Esophagus muscularis mucosa (tissue), 4 donors: ENCODE measurements at regions not wholly inside any gene's neighbourhood (a gene's known extent, or its start where the extent isn't known, plus 50 kb on each side); places are given as distances from the start of the nearest gene placed in this dataset.
A peak's percentile ranks its signal among the peaks of the same experiment; 100 is the strongest.

Experiments used
- DNase-seq: peaks from one replicate; pipeline ENCODE4 v3.0.0-alpha.2; 2017; ENCODE audit errors: extremely low spot score
- H3K27ac ChIP-seq, 4 donors: fragments of 200-600 bp; sonication (generic); replicated peaks in 1 of 4; 1 replicate in 3 of 4; 2 replicates in 1 of 4; pipeline ENCODE4 v1.5.1; 2016 to 2019; ENCODE audit warnings: mild to moderate bottlenecking in 1 of 4
- H3K27me3 ChIP-seq, 4 donors: fragments of 200-600 bp; sonication (generic); one replicate each; pipeline versions ENCODE4 v1.5.1 to v1.6.0; 2016 to 2019
- H3K36me3 ChIP-seq, 4 donors: fragments of 200-600 bp; sonication (generic); one replicate each; pipeline ENCODE4 v1.5.1; 2016 to 2019
- H3K4me1 ChIP-seq, 4 donors: fragments of 200-600 bp; sonication (generic); one replicate each; pipeline ENCODE4 v1.5.1; 2016 to 2019
- H3K4me3 ChIP-seq, 4 donors: fragments of 200-600 bp; sonication (generic); 1 replicate in 2 of 4; 2 replicates in 2 of 4; pipeline ENCODE4 v1.5.1; 2016 to 2019; ENCODE audit warnings: mild to moderate bottlenecking in 4 of 4, moderate library complexity in 1 of 4
- H3K9me3 ChIP-seq, 4 donors: fragments of 200-600 bp; sonication (generic); 1 replicate in 3 of 4; 2 replicates in 1 of 4; pipeline ENCODE4 v1.5.1; 2016 to 2019
- CTCF ChIP-seq, 3 experiments: fragments of 200-600 bp in 2 of 3; fragments of 450-650 bp in 1 of 3; sonication (generic) in 2 of 3; IDR thresholded peaks; one replicate each; pipeline ENCODE4 v1.5.1; 2017 to 2019; ENCODE audit warnings: antibody characterized with exemption in 3 of 3, mild to moderate bottlenecking in 2 of 3, moderate library complexity in 1 of 3
- EP300 ChIP-seq: sonication (generic); formaldehyde crosslinking; IDR thresholded peaks from one replicate; pipeline ENCODE4 v1.6.1; 2017; ENCODE audit warnings: antibody characterized with exemption
- POLR2A ChIP-seq: fragments of 450-650 bp; IDR thresholded peaks from one replicate; pipeline ENCODE4 v1.6.1; 2017; ENCODE audit warnings: antibody characterized with exemption, moderate library complexity, mild to moderate bottlenecking, low read depth
- POLR2AphosphoS5 ChIP-seq, 2 donors: sonication (generic); formaldehyde crosslinking; IDR thresholded peaks; one replicate each; pipeline ENCODE4 v1.6.1; 2017; ENCODE audit warnings: antibody characterized with exemption in 2 of 2
- WGBS: methylation state at CpG from one replicate; pipeline ENCODE4 v1.1.5; 2018; 5-methylcytosine and 5-hydroxymethylcytosine counted together
- intact Hi-C: fragments of 100-400 bp; cut with DNase I; formaldehyde crosslinking; loops from one replicate; pipeline ENCODE4 v1.15.1; 2023

- Histone ChIP-seq H3K27me3 (no peaks in the 10 kb centered on the region), H3K9me3 (no peaks in the 10 kb centered on the region), H3K4me3 (no peak overlapping the region), H3K36me3 (no peaks in the 10 kb centered on the region), H3K4me1 (peaks cover 0 to 3% (median 0%) of the 10 kb centered on the region in 4 donors), H3K27ac (no peak overlapping the region)
- TF ChIP-seq POLR2A (no peak), EP300 (no peak), POLR2AphosphoS5 (IDR thresholded peaks at IDR 0.05) (no peak), CTCF (IDR thresholded peaks at IDR 0.05) (no peak)
- WGBS = 78% methylated on average over 10 of the region's 10 CpGs
- intact Hi-C loops = no loop called here
- DNase-seq = no peak
These were observed 203.2 kb downstream of the DMRT2 start for GRCh38 chr9:1253064-1253979.

DNA sequence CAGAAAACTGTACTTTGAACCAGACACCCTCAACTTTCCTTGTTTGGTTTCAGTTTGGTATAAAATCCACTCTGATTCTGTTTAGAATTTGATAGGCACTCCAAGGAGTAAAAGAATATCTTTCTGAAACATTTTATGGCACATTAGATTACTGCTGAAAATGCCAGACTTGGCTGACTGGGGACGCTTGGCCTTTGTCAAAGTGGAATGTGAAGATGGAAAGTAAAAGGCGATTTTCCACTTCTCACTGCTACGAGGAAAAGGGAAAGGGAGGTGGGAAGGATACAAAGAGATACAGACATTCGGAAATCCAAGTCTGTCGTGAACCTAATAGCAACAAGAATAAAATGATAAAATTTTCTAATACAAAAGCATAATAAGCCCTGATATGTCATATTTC is 203.9 kb downstream of the DMRT2 start:
- H3K9me3 ChIP-seq = no peaks in the 10 kb centered on the region
- DNase-seq = no peak
- H3K4me1 ChIP-seq = peaks cover 0 to 3% (median 0%) of the 10 kb centered on the region in 4 donors
- no peak overlapping the region for H3K27ac ChIP-seq
- H3K36me3 ChIP-seq = no peaks in the 10 kb centered on the region
- no peaks in the 10 kb centered on the region for H3K27me3 ChIP-seq
- intact Hi-C loops = no loop called here
- TF ChIP-seq CTCF (IDR thresholded peaks at IDR 0.05) = no peak
- no peak for TF ChIP-seq POLR2A
- TF ChIP-seq EP300 = no peak
- WGBS = 74% methylated on average over 5 of the region's 5 CpGs
- H3K4me3 ChIP-seq = no peak overlapping the region

DNA sequence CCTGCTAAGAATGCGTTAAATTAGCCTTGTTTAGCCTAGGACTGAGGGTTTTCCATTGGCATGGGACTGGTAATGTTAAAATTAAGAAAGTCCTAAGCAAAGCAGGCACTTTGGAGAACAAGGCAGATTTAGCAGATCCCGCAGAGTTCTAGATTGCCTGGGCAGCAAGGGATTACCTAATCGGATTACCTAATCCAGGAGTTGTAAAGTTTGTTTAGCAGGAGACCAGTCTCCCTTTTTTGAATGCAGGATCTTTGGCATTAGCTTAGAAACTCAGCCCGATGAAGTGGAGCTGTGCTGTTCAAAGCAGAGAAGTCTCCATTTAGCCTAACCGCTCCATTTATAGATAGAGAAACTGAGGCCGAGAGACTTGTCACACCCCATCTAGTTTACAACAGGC is 206.0 kb downstream of the DMRT2 start:
- WGBS = 95% methylated on average over 6 of the region's 6 CpGs
- no peaks in the 10 kb centered on the region for H3K27me3 ChIP-seq
- intact Hi-C loops = no loop called here
- no peak overlapping the region for H3K4me3 ChIP-seq
- DNase-seq = no peak
- no peak for TF ChIP-seq POLR2A
- no peak for TF ChIP-seq CTCF (IDR thresholded peaks at IDR 0.05)
- no peak for TF ChIP-seq POLR2AphosphoS5 (IDR thresholded peaks at IDR 0.05)
- TF ChIP-seq EP300 = no peak
- no peak overlapping the region for H3K27ac ChIP-seq
- H3K4me1 ChIP-seq = peaks cover 0 to 3% (median 0%) of the 10 kb centered on the region in 4 donors
- H3K36me3 ChIP-seq = no peaks in the 10 kb centered on the region
- no peaks in the 10 kb centered on the region for H3K9me3 ChIP-seq

- H3K4me1 ChIP-seq = no peaks in the 10 kb centered on the region
- DNase-seq = no peak
- TF ChIP-seq EP300 = no peak
These were observed 211.1 kb downstream of the DMRT2 start for GRCh38 chr9:1261266-1261665.

GRCh38 chr9:1261879-1262766 is 212.0 kb downstream of the DMRT2 start:
- no peaks in the 10 kb centered on the region for H3K9me3 ChIP-seq
- no peak overlapping the region for H3K4me3 ChIP-seq
- 87% methylated on average over 6 of the region's 6 CpGs for WGBS
- intact Hi-C loops = no loop called here
- no peaks in the 10 kb centered on the region for H3K36me3 ChIP-seq
- H3K4me1 ChIP-seq = no peaks in the 10 kb centered on the region
- DNase-seq = peak; percentile 77
- no peaks in the 10 kb centered on the region for H3K27me3 ChIP-seq
- H3K27ac ChIP-seq = no peak overlapping the region
- TF ChIP-seq POLR2A = no peak
- TF ChIP-seq EP300 = no peak
- no peak for TF ChIP-seq POLR2AphosphoS5 (IDR thresholded peaks at IDR 0.05)
- no peak for TF ChIP-seq CTCF (IDR thresholded peaks at IDR 0.05)

More at GRCh38 chr9:1261266-1261665, 211.1 kb downstream of the DMRT2 start:
- no peaks in the 10 kb centered on the region for H3K27me3 ChIP-seq
- H3K36me3 ChIP-seq = no peaks in the 10 kb centered on the region
- intact Hi-C loops = no loop called here
- H3K9me3 ChIP-seq = no peaks in the 10 kb centered on the region
- no peak overlapping the region for H3K4me3 ChIP-seq
- WGBS = 84% methylated on average over 2 of the region's 2 CpGs
- no peak overlapping the region for H3K27ac ChIP-seq
